ENCODE measurements at regions not wholly inside any gene's neighbourhood (a gene's known extent, or its start where the extent isn't known, plus 50 kb on each side); places are given as distances from the start of the nearest gene placed in this dataset.

GRCh38 chr6:1125297-1125696 lies 186.6 kb upstream of the FOXQ1 start:
- Histone ChIP-seq H3K27ac (no peak overlapping the region), H3K9me3 (no peaks in the 10 kb centered on the region), H3K4me1 (no peaks in the 10 kb centered on the region), H3K4me3 (no peak overlapping the region), H3K36me3 (no peaks in the 10 kb centered on the region), H3K27me3 (no peaks in the 10 kb centered on the region)
- 85 to 89% methylated on average over 5 of the region's 8 CpGs for WGBS, 2 donors (ENCODE audit: low coverage in 1 of 2)
- no peak for ATAC-seq
- TF ChIP-seq POLR2AphosphoS5 (IDR thresholded peaks at IDR 0.05) (no peak), EP300 (IDR thresholded peaks at IDR 0.05) (no peak), CTCF (IDR thresholded peaks at IDR 0.05) (no peak), POLR2A (IDR thresholded peaks at IDR 0.05) (no peak)

GRCh38 chr6:1124885-1125284 lies 187.0 kb upstream of the FOXQ1 start:
- ATAC-seq: no peak
- 89 to 96% methylated on average over 3 to 4 of the region's 6 CpGs for WGBS, 2 donors (ENCODE audit: low coverage in 1 of 2)
- no peaks in the 10 kb centered on the region for H3K4me1 ChIP-seq
- H3K36me3 ChIP-seq: no peaks in the 10 kb centered on the region
- no peaks in the 10 kb centered on the region for H3K9me3 ChIP-seq
- TF ChIP-seq EP300 (IDR thresholded peaks at IDR 0.05) (no peak), CTCF (IDR thresholded peaks at IDR 0.05) (no peak), POLR2A (IDR thresholded peaks at IDR 0.05) (no peak), POLR2AphosphoS5 (IDR thresholded peaks at IDR 0.05) (no peak)
- H3K27me3 ChIP-seq: no peaks in the 10 kb centered on the region
- H3K27ac ChIP-seq: no peak overlapping the region
- H3K4me3 ChIP-seq: no peak overlapping the region

GRCh38 chr6:1123386-1124375 lies 188.2 kb upstream of the FOXQ1 start:
- no peak for TF ChIP-seq POLR2AphosphoS5 (IDR thresholded peaks at IDR 0.05)
- no peak for TF ChIP-seq EP300 (IDR thresholded peaks at IDR 0.05)
- no peak for TF ChIP-seq POLR2A (IDR thresholded peaks at IDR 0.05)
- no peak for TF ChIP-seq CTCF (IDR thresholded peaks at IDR 0.05)
- 69 to 82% methylated on average over 3 to 5 of the region's 5 CpGs for WGBS, 2 donors (ENCODE audit: low coverage in 1 of 2)
- no peak overlapping the region for H3K27ac ChIP-seq
- H3K36me3 ChIP-seq: no peaks in the 10 kb centered on the region
- no peaks in the 10 kb centered on the region for H3K9me3 ChIP-seq
- no peak overlapping the region for H3K4me3 ChIP-seq
- no peak for ATAC-seq
- H3K4me1 ChIP-seq: no peaks in the 10 kb centered on the region
- H3K27me3 ChIP-seq: no peaks in the 10 kb centered on the region

GRCh38 chr6:1122083-1122482 lies 189.8 kb upstream of the FOXQ1 start:
- H3K27ac ChIP-seq: no peak overlapping the region
- ATAC-seq: no peak
- WGBS, 2 donors (ENCODE audit: low coverage in 1 of 2): 100% methylated on average over 2 of the region's 4 CpGs; no CpG with 5 or more reads in 1 of the 2 donors
- H3K4me3 ChIP-seq: no peak overlapping the region
- no peak for TF ChIP-seq CTCF (IDR thresholded peaks at IDR 0.05)
- TF ChIP-seq POLR2A (IDR thresholded peaks at IDR 0.05): no peak
- no peak for TF ChIP-seq POLR2AphosphoS5 (IDR thresholded peaks at IDR 0.05)
- TF ChIP-seq EP300 (IDR thresholded peaks at IDR 0.05): no peak
- H3K27me3 ChIP-seq: no peaks in the 10 kb centered on the region
- H3K9me3 ChIP-seq: no peaks in the 10 kb centered on the region
- H3K36me3 ChIP-seq: no peaks in the 10 kb centered on the region
- no peaks in the 10 kb centered on the region for H3K4me1 ChIP-seq

GRCh38 chr6:1118287-1118647 lies 193.6 kb upstream of the FOXQ1 start:
- no peak for ATAC-seq
- Histone ChIP-seq H3K9me3 (no peaks in the 10 kb centered on the region), H3K36me3 (no peaks in the 10 kb centered on the region), H3K27ac (no peak overlapping the region), H3K4me3 (no peak overlapping the region), H3K4me1 (no peaks in the 10 kb centered on the region), H3K27me3 (no peaks in the 10 kb centered on the region)
- WGBS, 2 donors (ENCODE audit: low coverage in 1 of 2): 69 to 73% methylated on average over 2 of the region's 2 CpGs
- TF ChIP-seq EP300 (IDR thresholded peaks at IDR 0.05): no peak
- no peak for TF ChIP-seq POLR2A (IDR thresholded peaks at IDR 0.05)
- no peak for TF ChIP-seq POLR2AphosphoS5 (IDR thresholded peaks at IDR 0.05)
- no peak for TF ChIP-seq CTCF (IDR thresholded peaks at IDR 0.05)
